H9 (cell line): ENCODE measurements at regions not wholly inside any gene's neighbourhood (a gene's known extent, or its start where the extent isn't known, plus 50 kb on each side); places are given as distances from the start of the nearest gene placed in this dataset.

Experiments used
- DNase-seq: peaks from one replicate; pipeline ENCODE4 v3.0.0-alpha.2; 2017
- H2AFZ ChIP-seq: one replicate; pipeline ENCODE4 v1.6.1; 2013; ENCODE audit warnings: mild to moderate bottlenecking, low read length, control low read depth, moderate library complexity
- H2AK5ac ChIP-seq: 2 replicates; pipeline ENCODE4 v1.6.1; 2013; ENCODE audit warnings: low read length, control low read depth, mixed read lengths; ENCODE audit not compliant: insufficient read length
- H2BK120ac ChIP-seq: one replicate; pipeline ENCODE4 v1.6.1; 2013; ENCODE audit warnings: low read depth, mild to moderate bottlenecking, low read length, control low read depth, inconsistent platforms; ENCODE audit not compliant: poor library complexity, severe bottlenecking
- H2BK12ac ChIP-seq: 2 replicates; pipeline ENCODE4 v1.6.1; 2013; ENCODE audit warnings: low read length, control low read depth, mixed read lengths, low read depth; ENCODE audit not compliant: insufficient read length
- H2BK15ac ChIP-seq: 2 replicates; pipeline ENCODE4 v1.6.1; 2013; ENCODE audit warnings: low read depth, low read length, control low read depth
- H2BK20ac ChIP-seq: one replicate; pipeline ENCODE4 v1.6.1; 2013; ENCODE audit warnings: low read depth, mild to moderate bottlenecking, low read length, control low read depth, inconsistent platforms; ENCODE audit not compliant: poor library complexity, severe bottlenecking
- H2BK5ac ChIP-seq: 2 replicates; pipeline ENCODE4 v1.6.1; 2013; ENCODE audit warnings: low read length, control low read depth, mixed read lengths; ENCODE audit not compliant: insufficient read length
- H3K14ac ChIP-seq: 2 replicates; pipeline ENCODE4 v1.6.1; 2013; ENCODE audit warnings: low read length, control low read depth; ENCODE audit not compliant: insufficient read depth
- H3K18ac ChIP-seq: 2 replicates; pipeline ENCODE4 v1.6.1; 2013; ENCODE audit warnings: low read depth, mild to moderate bottlenecking, mixed read lengths, low read length, control low read depth; ENCODE audit not compliant: insufficient read length
- H3K23ac ChIP-seq: 2 replicates; pipeline ENCODE4 v1.6.1; 2013; ENCODE audit warnings: low read length, control low read depth, mixed read lengths, low read depth; ENCODE audit not compliant: insufficient read length
- H3K23me2 ChIP-seq: 2 replicates; pipeline ENCODE4 v1.6.1; 2013; ENCODE audit warnings: low read depth, mild to moderate bottlenecking, mixed read lengths, low read length, control low read depth; ENCODE audit not compliant: insufficient read length, poor library complexity, severe bottlenecking
- H3K27ac ChIP-seq: 2 replicates; pipeline ENCODE4 v1.5.1; 2013; ENCODE audit warnings: low read length, control low read depth, mixed read lengths, low read depth; ENCODE audit not compliant: insufficient read length
- H3K27me3 ChIP-seq: 2 replicates; pipeline ENCODE4 v1.6.1; 2013; ENCODE audit warnings: low read length, control low read depth, inconsistent platforms; ENCODE audit not compliant: insufficient read depth
- H3K4ac ChIP-seq: 2 replicates; pipeline ENCODE4 v1.6.1; 2013; ENCODE audit warnings: low read depth, mild to moderate bottlenecking, control low read depth, inconsistent platforms, low read length, moderate library complexity
- H3K4me1 ChIP-seq: 2 replicates; pipeline ENCODE4 v1.6.1; 2013; ENCODE audit warnings: low read length, control low read depth, inconsistent platforms; ENCODE audit not compliant: insufficient read depth
- H3K4me2 ChIP-seq: 2 replicates; pipeline ENCODE4 v1.6.1; 2013; ENCODE audit warnings: low read length, control low read depth, mixed read lengths; ENCODE audit not compliant: insufficient read length, insufficient read depth
- H3K56ac ChIP-seq: 2 replicates; pipeline ENCODE4 v1.6.1; 2013; ENCODE audit warnings: low read depth, mild to moderate bottlenecking, mixed read lengths, low read length, control low read depth; ENCODE audit not compliant: insufficient read length
- H3K79me1 ChIP-seq: 2 replicates; pipeline ENCODE4 v1.6.1; 2013; ENCODE audit warnings: low read depth, mild to moderate bottlenecking, moderate library complexity, low read length, control low read depth, inconsistent platforms; ENCODE audit not compliant: insufficient read depth, poor library complexity, severe bottlenecking
- H3K79me2 ChIP-seq: 2 replicates; pipeline ENCODE4 v1.6.1; 2013; ENCODE audit warnings: low read length, control low read depth, inconsistent platforms; ENCODE audit not compliant: insufficient read depth
- H3K9ac ChIP-seq: 2 replicates; pipeline ENCODE4 v1.6.1; 2013; ENCODE audit warnings: low read length, control low read depth, mixed read lengths; ENCODE audit not compliant: insufficient read length; ENCODE audit errors: extremely low read depth
- H3K9me3 ChIP-seq: one replicate; pipeline ENCODE4 v1.6.1; 2013; ENCODE audit warnings: low read depth, low read length, inconsistent platforms; ENCODE audit not compliant: control insufficient read depth
- H3T11ph ChIP-seq: one replicate; pipeline ENCODE4 v1.6.1; 2013; ENCODE audit warnings: mild to moderate bottlenecking, low read length, control low read depth, inconsistent platforms
- H4K20me1 ChIP-seq: one replicate; pipeline ENCODE4 v1.6.1; 2013; ENCODE audit not compliant: control insufficient read depth, insufficient read length, insufficient read depth
- H4K5ac ChIP-seq: 2 replicates; pipeline ENCODE4 v1.6.1; 2013; ENCODE audit warnings: low read depth, mild to moderate bottlenecking, mixed read lengths, low read length, control low read depth; ENCODE audit not compliant: insufficient read length
- H4K8ac ChIP-seq: replicated peaks from 2 replicates; pipeline ENCODE4 v1.6.1; 2013; ENCODE audit warnings: low read length, control low read depth, mixed read lengths, low read depth; ENCODE audit not compliant: insufficient read length
- H4K91ac ChIP-seq: 2 replicates; pipeline ENCODE4 v1.6.1; 2013; ENCODE audit warnings: low read depth, mild to moderate bottlenecking, moderate library complexity, mixed read lengths, low read length, control low read depth; ENCODE audit not compliant: insufficient read length
- H3K27ac Mint-ChIP-seq, 3 experiments: 2 replicates in 2 of 3; 3 replicates in 1 of 3; pipeline ENCODE4 v1.8.0; 2020 to 2021; ENCODE audit warnings: mixed read lengths in 3 of 3, mild to moderate bottlenecking in 1 of 3, moderate library complexity in 1 of 3
- H3K27me3 Mint-ChIP-seq: 2 replicates; pipeline ENCODE4 v1.8.0; 2021; ENCODE audit warnings: low read depth, mild to moderate bottlenecking, moderate library complexity, mixed read lengths
- H3K36me3 Mint-ChIP-seq, 3 experiments: 2 replicates in 2 of 3; 3 replicates in 1 of 3; pipeline ENCODE4 v1.8.0; 2020 to 2021; ENCODE audit warnings: low read depth in 3 of 3, mixed read lengths in 3 of 3; ENCODE audit not compliant: insufficient read depth in 1 of 3
- H3K4me1 Mint-ChIP-seq, 2 experiments: 2 replicates each; pipeline ENCODE4 v1.8.0; 2020; ENCODE audit warnings: mixed read lengths in 2 of 2
- H3K4me3 Mint-ChIP-seq, 2 experiments: 2 replicates in 1 of 2; 3 replicates in 1 of 2; pipeline ENCODE4 v1.8.0; 2020 to 2021; ENCODE audit warnings: mild to moderate bottlenecking in 2 of 2, mixed read lengths in 2 of 2, moderate library complexity in 1 of 2
- H3K9me3 Mint-ChIP-seq, 2 experiments: 2 replicates in 1 of 2; 3 replicates in 1 of 2; pipeline ENCODE4 v1.8.0; 2020; ENCODE audit warnings: mild to moderate bottlenecking in 2 of 2, mixed read lengths in 2 of 2, moderate library complexity in 1 of 2
- WGBS: extraction: QIAGEN DNeasy Blood & Tissue Kit; methylation state at CpG from one replicate; pipeline ENCODE4 v1.1.7; 2013; ENCODE audit warnings: missing lambda C conversion rate, low lambda C conversion rate, mixed read lengths; ENCODE audit not compliant: insufficient read length; ENCODE audit errors: extremely low coverage; 5-methylcytosine and 5-hydroxymethylcytosine counted together
- TF ChIP-seq, protein P1 (sequence below): fragments of 200-600 bp; sonication (generic); conservative IDR thresholded peaks from 3 replicates; pipeline ENCODE4 v1.8.0; 2021; ENCODE audit warnings: antibody characterized with exemption, mild to moderate bottlenecking

DNA sequence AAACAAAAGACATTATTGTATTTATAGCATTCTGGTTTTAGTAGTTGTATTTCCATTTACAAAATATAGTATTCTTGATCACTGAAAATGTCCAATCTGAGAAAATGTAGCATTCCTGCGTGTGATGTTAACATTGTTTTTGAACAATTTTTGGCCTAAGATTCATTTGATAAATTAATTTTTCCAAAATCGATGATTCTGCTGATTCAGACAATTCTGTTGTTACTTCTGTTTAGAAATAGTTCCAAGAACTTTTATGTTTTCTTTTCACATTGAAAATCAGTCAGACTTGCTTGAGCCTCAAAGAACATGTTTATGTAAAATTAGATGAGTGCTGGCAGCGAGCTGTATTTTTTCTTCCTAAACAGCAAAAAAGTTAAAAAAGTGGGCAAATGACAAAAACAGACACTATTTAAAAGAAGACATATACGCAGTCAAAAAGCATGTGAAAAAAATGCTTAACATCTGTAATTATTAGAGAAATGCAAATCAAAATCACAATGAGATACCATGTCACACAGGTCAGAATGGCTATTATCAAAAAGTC is 804.5 kb upstream of the MIR17HG start:
- Histone ChIP-seq H2BK20ac (no peak overlapping the region), H2BK15ac (no peak overlapping the region), H2BK5ac (no peak overlapping the region), H3K4me1 (no peaks in the 10 kb centered on the region), H3K27me3 (no peaks in the 10 kb centered on the region), H4K91ac (no peak overlapping the region), H4K5ac (no peak overlapping the region), H3K9ac (no peak overlapping the region), H2BK12ac (no peak overlapping the region), H3K9me3 (no peaks in the 10 kb centered on the region), H3K14ac (no peak overlapping the region), H2AFZ (no peak overlapping the region), H2BK120ac (no peak overlapping the region), H3K56ac (no peak overlapping the region), H3K23ac (no peak overlapping the region), H3K4ac (no peak overlapping the region), H3K23me2 (no peaks in the 10 kb centered on the region), H3K79me1 (no peaks in the 10 kb centered on the region), H3K18ac (no peak overlapping the region), H3T11ph (no peak overlapping the region), H3K79me2 (no peaks in the 10 kb centered on the region), H4K20me1 (no peaks in the 10 kb centered on the region), H3K27ac (no peak overlapping the region), H2AK5ac (no peak overlapping the region), H3K4me2 (no peak overlapping the region), H4K8ac (no peak overlapping the region)
- Mint-ChIP-seq H3K4me3 (no peak overlapping the region), H3K27me3 (no peaks in the 10 kb centered on the region; the same call in 1 of the 2 replicates), H3K9me3 (peaks cover 22 to 23% of the 10 kb centered on the region in 2 experiments), H3K27ac (no peak overlapping the region), H3K36me3 (peaks cover 7 to 36% (median 18%) of the 10 kb centered on the region in 3 experiments), H3K4me1 (no peaks in the 10 kb centered on the region)
- DNase-seq: no peak
- no CpG with 5 or more reads among the region's 4 CpGs for WGBS
- TF ChIP-seq, protein P1, sequence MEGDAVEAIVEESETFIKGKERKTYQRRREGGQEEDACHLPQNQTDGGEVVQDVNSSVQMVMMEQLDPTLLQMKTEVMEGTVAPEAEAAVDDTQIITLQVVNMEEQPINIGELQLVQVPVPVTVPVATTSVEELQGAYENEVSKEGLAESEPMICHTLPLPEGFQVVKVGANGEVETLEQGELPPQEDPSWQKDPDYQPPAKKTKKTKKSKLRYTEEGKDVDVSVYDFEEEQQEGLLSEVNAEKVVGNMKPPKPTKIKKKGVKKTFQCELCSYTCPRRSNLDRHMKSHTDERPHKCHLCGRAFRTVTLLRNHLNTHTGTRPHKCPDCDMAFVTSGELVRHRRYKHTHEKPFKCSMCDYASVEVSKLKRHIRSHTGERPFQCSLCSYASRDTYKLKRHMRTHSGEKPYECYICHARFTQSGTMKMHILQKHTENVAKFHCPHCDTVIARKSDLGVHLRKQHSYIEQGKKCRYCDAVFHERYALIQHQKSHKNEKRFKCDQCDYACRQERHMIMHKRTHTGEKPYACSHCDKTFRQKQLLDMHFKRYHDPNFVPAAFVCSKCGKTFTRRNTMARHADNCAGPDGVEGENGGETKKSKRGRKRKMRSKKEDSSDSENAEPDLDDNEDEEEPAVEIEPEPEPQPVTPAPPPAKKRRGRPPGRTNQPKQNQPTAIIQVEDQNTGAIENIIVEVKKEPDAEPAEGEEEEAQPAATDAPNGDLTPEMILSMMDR: no peak
